K562 (cell line): ENCODE measurements at regions not wholly inside any gene's neighbourhood (a gene's known extent, or its start where the extent isn't known, plus 50 kb on each side); places are given as distances from the start of the nearest gene placed in this dataset.
A peak's percentile ranks its signal among the peaks of the same experiment; 100 is the strongest.

Experiments
- ATF3 ChIP-seq, 2 experiments: fragments of 450-650 bp in 1 of 2; sonication (generic) in 1 of 2; formaldehyde crosslinking in 1 of 2; IDR thresholded peaks in 1 of 2; conservative IDR thresholded peaks in 1 of 2; 2 replicates each; pipeline versions ENCODE4 v1.6.1 to v1.8.1; 2016 to 2023; ENCODE audit warnings: mild to moderate bottlenecking in 2 of 2, moderate library complexity in 2 of 2, inconsistent platforms in 1 of 2, missing genetic modification reagents in 1 of 2
- CBX8 ChIP-seq: fragments of 200-600 bp; sonication (generic); IDR thresholded peaks from 2 replicates; pipeline ENCODE4 v1.6.1; 2012; ENCODE audit warnings: borderline replicate concordance, mixed run types, low read depth, mild to moderate bottlenecking, moderate library complexity, mixed read lengths, low read length, control low read depth, inconsistent platforms; ENCODE audit not compliant: poor library complexity, severe bottlenecking; ENCODE audit errors: extremely low read depth
- HMG20A ChIP-seq: fragments of 450-650 bp; formaldehyde crosslinking; conservative IDR thresholded peaks from 2 replicates; pipeline ENCODE4 v1.4.0; 2020; ENCODE audit warnings: mild to moderate bottlenecking, mixed read lengths
- KLF13 ChIP-seq: fragments of 450-650 bp; IDR thresholded peaks from 2 replicates; pipeline ENCODE4 v1.6.1; 2016; ENCODE audit warnings: missing genetic modification characterization, low read depth, mild to moderate bottlenecking, missing compliant biosample characterization, moderate library complexity, borderline replicate concordance
- NR4A1 ChIP-seq, 2 experiments: fragments of 250-450 bp in 1 of 2; fragments of 450-650 bp in 1 of 2; sonication (Bioruptor Pico) in 1 of 2; IDR thresholded peaks; 2 replicates each; pipeline versions ENCODE4 v1.4.0 to v1.6.1; 2016 to 2020; ENCODE audit warnings: mild to moderate bottlenecking in 2 of 2, missing compliant biosample characterization in 1 of 2, missing genetic modification characterization in 1 of 2, moderate library complexity in 1 of 2
- NRF1 ChIP-seq, 2 experiments: fragments of 450-650 bp; IDR thresholded peaks in 1 of 2; conservative IDR thresholded peaks in 1 of 2; 2 replicates each; pipeline ENCODE4 v1.6.1; 2014; ENCODE audit warnings: mild to moderate bottlenecking in 2 of 2
- PHB2 ChIP-seq: fragments of 450-650 bp; IDR thresholded peaks from 2 replicates; pipeline ENCODE4 v1.6.1; 2017; ENCODE audit warnings: low read depth
- POLR2H ChIP-seq: IDR thresholded peaks from 2 replicates; pipeline ENCODE4 v1.6.1; 2016; ENCODE audit warnings: missing genetic modification characterization, low read depth, mild to moderate bottlenecking, control low read depth, missing compliant biosample characterization, moderate library complexity
- PTBP1 ChIP-seq: fragments of 200-400 bp; formaldehyde crosslinking; IDR thresholded peaks from 2 replicates; pipeline ENCODE4 v1.6.1; 2017; ENCODE audit warnings: low read depth, low read length
- RAD21 ChIP-seq, 2 experiments: fragments of 250-450 bp in 1 of 2; fragments of 450-650 bp in 1 of 2; sonication (Bioruptor Pico) in 1 of 2; formaldehyde crosslinking in 1 of 2; IDR thresholded peaks in 1 of 2; conservative IDR thresholded peaks in 1 of 2; 2 replicates each; pipeline versions ENCODE4 v1.4.0 to v1.8.0; 2020 to 2022; ENCODE audit warnings: mild to moderate bottlenecking in 2 of 2, moderate library complexity in 1 of 2
- SMAD2 ChIP-seq: fragments of 150-350 bp; IDR thresholded peaks from 2 replicates; pipeline ENCODE4 v1.6.1; 2014; ENCODE audit warnings: low read depth, mild to moderate bottlenecking, low read length
- TAF7 ChIP-seq: fragments of 450-650 bp; IDR thresholded peaks from 2 replicates; pipeline ENCODE4 v1.6.1; 2016; ENCODE audit warnings: missing genetic modification characterization, missing compliant biosample characterization
- THAP7 ChIP-seq: fragments of 250-450 bp; sonication (Bioruptor Pico); IDR thresholded peaks from 2 replicates; pipeline ENCODE4 v1.5.0; 2021
- ZNF121 ChIP-seq: sonication (generic); formaldehyde crosslinking; conservative IDR thresholded peaks from 2 replicates; pipeline ENCODE4 v1.8.0; 2022; ENCODE audit warnings: missing genetic modification reagents
- ZNF124 ChIP-seq: sonication (generic); formaldehyde crosslinking; IDR thresholded peaks from 2 replicates; pipeline ENCODE4 v1.8.1; 2022; ENCODE audit warnings: missing genetic modification reagents
- ZNF217 ChIP-seq: sonication (generic); formaldehyde crosslinking; IDR thresholded peaks from 2 replicates; pipeline ENCODE4 v1.8.0; 2022; ENCODE audit warnings: mild to moderate bottlenecking, missing genetic modification reagents
- ZNF518B ChIP-seq: fragments of 250-450 bp; sonication (Bioruptor Pico); IDR thresholded peaks from 2 replicates; pipeline ENCODE4 v1.5.0; 2021; ENCODE audit warnings: mild to moderate bottlenecking, moderate library complexity
- TF ChIP-seq, protein P1 (sequence below): fragments of 250-450 bp; sonication (Bioruptor Pico); IDR thresholded peaks from 2 replicates; pipeline ENCODE4 v1.5.1; 2021; ENCODE audit warnings: mild to moderate bottlenecking
- TF ChIP-seq, protein P2 (sequence below): fragments of 250-450 bp; sonication (Bioruptor Pico); IDR thresholded peaks from 2 replicates; pipeline ENCODE4 v1.5.0; 2022; ENCODE audit warnings: mild to moderate bottlenecking

GRCh38 chr7:32659853-32660252 lies 164.6 kb downstream of the AVL9 start (continued):
- TF ChIP-seq ZNF518B (no peak), HMG20A (no peak), PTBP1 (no peak), NRF1 (conservative IDR thresholded peaks at IDR 0.05 in 1 of 2, IDR thresholded peaks at IDR 0.05 in 1 of 2) (no peak), ZNF217 (no peak), ZNF121 (CRISPR knock-in tag) (no peak), ZNF124 (no peak), CBX8 (no peak), NR4A1 (CRISPR knock-in tag; IDR thresholded peaks at IDR 0.05) (no peak), NR4A1 (tag; IDR thresholded peaks at IDR 0.05) (no peak), KLF13 (no peak), ATF3 (IDR thresholded peaks at IDR 0.05) (peak; percentile 49; the same call in 1 of the 2 replicates), ATF3 (CRISPR knock-in tag; conservative IDR thresholded peaks at IDR 0.05) (no peak), RAD21 (CRISPR knock-in tag; conservative IDR thresholded peaks at IDR 0.05 in 1 of 2, IDR thresholded peaks at IDR 0.05 in 1 of 2) (peak in 1 of 2 experiments; percentile 23; a peak in 1 of 4 replicates), TAF7 (no peak), POLR2H (no peak), SMAD2 (no peak), PHB2 (no peak), THAP7 (CRISPR knock-in tag) (no peak)
- TF ChIP-seq, protein P1, sequence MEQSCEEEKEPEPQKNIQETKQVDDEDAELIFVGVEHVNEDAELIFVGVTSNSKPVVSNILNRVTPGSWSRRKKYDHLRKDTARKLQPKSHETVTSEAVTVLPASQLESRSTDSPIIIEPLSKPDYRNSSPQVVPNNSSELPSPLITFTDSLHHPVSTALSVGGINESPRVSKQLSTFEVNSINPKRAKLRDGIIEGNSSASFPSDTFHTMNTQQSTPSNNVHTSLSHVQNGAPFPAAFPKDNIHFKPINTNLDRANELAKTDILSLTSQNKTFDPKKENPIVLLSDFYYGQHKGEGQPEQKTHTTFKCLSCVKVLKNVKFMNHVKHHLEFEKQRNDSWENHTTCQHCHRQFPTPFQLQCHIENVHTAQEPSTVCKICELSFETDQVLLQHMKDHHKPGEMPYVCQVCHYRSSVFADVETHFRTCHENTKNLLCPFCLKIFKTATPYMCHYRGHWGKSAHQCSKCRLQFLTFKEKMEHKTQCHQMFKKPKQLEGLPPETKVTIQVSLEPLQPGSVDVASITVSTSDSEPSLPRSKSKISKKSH: no peak
- TF ChIP-seq, protein P2, sequence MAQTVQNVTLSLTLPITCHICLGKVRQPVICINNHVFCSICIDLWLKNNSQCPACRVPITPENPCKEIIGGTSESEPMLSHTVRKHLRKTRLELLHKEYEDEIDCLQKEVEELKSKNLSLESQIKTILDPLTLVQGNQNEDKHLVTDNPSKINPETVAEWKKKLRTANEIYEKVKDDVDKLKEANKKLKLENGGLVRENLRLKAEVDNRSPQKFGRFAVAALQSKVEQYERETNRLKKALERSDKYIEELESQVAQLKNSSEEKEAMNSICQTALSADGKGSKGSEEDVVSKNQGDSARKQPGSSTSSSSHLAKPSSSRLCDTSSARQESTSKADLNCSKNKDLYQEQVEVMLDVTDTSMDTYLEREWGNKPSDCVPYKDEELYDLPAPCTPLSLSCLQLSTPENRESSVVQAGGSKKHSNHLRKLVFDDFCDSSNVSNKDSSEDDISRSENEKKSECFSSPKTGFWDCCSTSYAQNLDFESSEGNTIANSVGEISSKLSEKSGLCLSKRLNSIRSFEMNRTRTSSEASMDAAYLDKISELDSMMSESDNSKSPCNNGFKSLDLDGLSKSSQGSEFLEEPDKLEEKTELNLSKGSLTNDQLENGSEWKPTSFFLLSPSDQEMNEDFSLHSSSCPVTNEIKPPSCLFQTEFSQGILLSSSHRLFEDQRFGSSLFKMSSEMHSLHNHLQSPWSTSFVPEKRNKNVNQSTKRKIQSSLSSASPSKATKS: no peak
